NT2/D1 (cell line): ENCODE measurements at regions not wholly inside any gene's neighbourhood (a gene's known extent, or its start where the extent isn't known, plus 50 kb on each side); places are given as distances from the start of the nearest gene placed in this dataset.
"Not testable (repeated sequence)": the region's sequence is repeated elsewhere in the genome, so short reads cannot be mapped to it uniquely, and the experiment has no call there.

Source experiments
- SUZ12 ChIP-seq: IDR thresholded peaks from 2 replicates; pipeline ENCODE4 v1.6.1; 2011; ENCODE audit not compliant: insufficient read length, insufficient read depth; ENCODE audit errors: extremely low read depth
- YY1 ChIP-seq: IDR thresholded peaks from 2 replicates; pipeline ENCODE4 v1.6.1; 2011; ENCODE audit not compliant: insufficient read length, insufficient read depth

- TF ChIP-seq YY1, SUZ12: not testable (repeated sequence)
Observed at GRCh38 chr11:8774916-8775315, 92.3 kb downstream of the RPL27A start.
